PC-3 (cell line): ENCODE measurements at regions not wholly inside any gene's neighbourhood (a gene's known extent, or its start where the extent isn't known, plus 50 kb on each side); places are given as distances from the start of the nearest gene placed in this dataset.

Experiments used
- CTCF ChIP-seq: fragments of 300-600 bp; sonication (generic); conservative IDR thresholded peaks from 2 replicates; pipeline ENCODE4 v1.5.1; 2017; ENCODE audit warnings: antibody characterized with exemption, low read depth, mild to moderate bottlenecking, low read length
- EZH2 ChIP-seq: fragments of 300-600 bp; sonication (generic); IDR thresholded peaks from one replicate; pipeline ENCODE4 v1.6.1; 2017; ENCODE audit warnings: antibody characterized with exemption, mild to moderate bottlenecking, low read length; ENCODE audit not compliant: unreplicated experiment

- TF ChIP-seq CTCF (no peak), EZH2 (no peak)
These were observed 427.3 kb downstream of the DCDC2C start for GRCh38 chr2:4130651-4131050.
